ENCODE measurements at regions not wholly inside any gene's neighbourhood (a gene's known extent, or its start where the extent isn't known, plus 50 kb on each side); places are given as distances from the start of the nearest gene placed in this dataset.

DNA sequence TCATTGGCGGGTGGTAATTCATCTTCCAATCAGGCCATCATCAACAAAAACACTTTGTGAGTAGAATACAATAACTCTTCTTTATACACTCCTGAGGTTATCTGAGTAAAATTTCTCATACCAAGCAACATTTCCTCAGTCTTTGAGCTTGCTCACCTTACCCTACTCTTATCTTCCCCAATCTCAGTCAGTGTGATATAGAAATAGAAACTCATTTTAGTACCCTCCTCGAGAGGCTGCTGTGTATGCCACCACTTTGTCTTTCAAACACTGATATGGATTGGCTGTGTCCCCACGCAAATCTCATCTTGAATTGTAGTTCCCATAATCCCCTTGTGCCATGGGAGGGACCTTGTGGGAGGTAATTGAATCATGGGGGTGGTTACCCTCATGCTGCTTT lies 209.7 kb downstream of the RBM26 start:
- no peak for TF ChIP-seq POLR2A (IDR thresholded peaks at IDR 0.05)
- TF ChIP-seq, protein P1, sequence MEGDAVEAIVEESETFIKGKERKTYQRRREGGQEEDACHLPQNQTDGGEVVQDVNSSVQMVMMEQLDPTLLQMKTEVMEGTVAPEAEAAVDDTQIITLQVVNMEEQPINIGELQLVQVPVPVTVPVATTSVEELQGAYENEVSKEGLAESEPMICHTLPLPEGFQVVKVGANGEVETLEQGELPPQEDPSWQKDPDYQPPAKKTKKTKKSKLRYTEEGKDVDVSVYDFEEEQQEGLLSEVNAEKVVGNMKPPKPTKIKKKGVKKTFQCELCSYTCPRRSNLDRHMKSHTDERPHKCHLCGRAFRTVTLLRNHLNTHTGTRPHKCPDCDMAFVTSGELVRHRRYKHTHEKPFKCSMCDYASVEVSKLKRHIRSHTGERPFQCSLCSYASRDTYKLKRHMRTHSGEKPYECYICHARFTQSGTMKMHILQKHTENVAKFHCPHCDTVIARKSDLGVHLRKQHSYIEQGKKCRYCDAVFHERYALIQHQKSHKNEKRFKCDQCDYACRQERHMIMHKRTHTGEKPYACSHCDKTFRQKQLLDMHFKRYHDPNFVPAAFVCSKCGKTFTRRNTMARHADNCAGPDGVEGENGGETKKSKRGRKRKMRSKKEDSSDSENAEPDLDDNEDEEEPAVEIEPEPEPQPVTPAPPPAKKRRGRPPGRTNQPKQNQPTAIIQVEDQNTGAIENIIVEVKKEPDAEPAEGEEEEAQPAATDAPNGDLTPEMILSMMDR (IDR thresholded peaks at IDR 0.05): no peak
